ENCODE measurements at regions not wholly inside any gene's neighbourhood (a gene's known extent, or its start where the extent isn't known, plus 50 kb on each side); places are given as distances from the start of the nearest gene placed in this dataset.

GRCh38 chr3:147237991-147238390, 168.4 kb downstream of the ZIC4 start:
- ChIA-PET SMC1A (ENCODE audit: uncharacterized antibody, unreplicated experiment) (no interaction called here), CTCF (no interaction called here), POLR2A (no interaction called here), RAD21 (ENCODE audit: unreplicated experiment) (no interaction called here)
- FAIRE-seq = no peak
- WGBS (ENCODE audit: insufficient coverage, insufficient replicate concordance, low lambda C conversion rate, missing lambda C conversion rate) = 25% methylated on average over 4 of the region's 4 CpGs
- H3K4me3 ChIP-seq = no peak overlapping the region
- H3K4me2 ChIP-seq (ENCODE audit: control insufficient read depth, insufficient read depth) = no peak overlapping the region
- H3K9ac ChIP-seq (ENCODE audit: control insufficient read depth, insufficient read depth, low read length) = no peak overlapping the region
- no peaks in the 10 kb centered on the region for H4K20me1 ChIP-seq (ENCODE audit: control insufficient read depth, insufficient read depth)
- no peaks in the 10 kb centered on the region for H3K36me3 ChIP-seq (ENCODE audit: control insufficient read depth in 2 of 2, insufficient read depth in 2 of 2, low read length in 1 of 2)
- no peaks in the 10 kb centered on the region for H3K4me1 ChIP-seq (ENCODE audit: control insufficient read depth, insufficient read depth, low read length)
- H2AFZ ChIP-seq (ENCODE audit: control insufficient read depth, low read depth, low read length) = no peak overlapping the region
- no peak overlapping the region for H3K27ac ChIP-seq (ENCODE audit: control insufficient read depth, insufficient read depth)
- no TSS peak for BruUV-seq (replicated peaks)
- H3K79me2 ChIP-seq (ENCODE audit: control insufficient read depth, insufficient read depth, low read length) = no peaks in the 10 kb centered on the region
- in situ Hi-C loops (cut with MboI) (no loop called here), intact Hi-C loops (cut with micrococcal nuclease; ENCODE audit: unreplicated experiment) (no loop called here)
- DNase-seq (ENCODE audit: low read depth, low spot score) = no peak
- ATAC-seq = no peak
- H3K27me3 ChIP-seq (replicated peaks in 1 of 2; ENCODE audit: control insufficient read depth in 2 of 2, insufficient read depth in 2 of 2, low read length in 1 of 2) = no peaks in the 10 kb centered on the region
- TF ChIP-seq NR2C2 (IDR thresholded peaks at IDR 0.05; ENCODE audit: borderline replicate concordance, control insufficient read depth, insufficient read length, low read depth) = no peak
- TF ChIP-seq TAF1 (IDR thresholded peaks at IDR 0.05; ENCODE audit: borderline replicate concordance, low read depth, low read length) = no peak
- TF ChIP-seq MYB (IDR thresholded peaks at IDR 0.05; ENCODE audit: borderline replicate concordance, low read depth, low read length) = no peak
- TF ChIP-seq USF1 (IDR thresholded peaks at IDR 0.05; ENCODE audit: borderline replicate concordance, extremely low read length, insufficient read depth, low read depth, low read length) = no peak
- TF ChIP-seq RUNX3 (IDR thresholded peaks at IDR 0.05; ENCODE audit: low read length) = no peak
- TF ChIP-seq BMI1 (IDR thresholded peaks at IDR 0.05; ENCODE audit: borderline replicate concordance) = no peak
- no peak for TF ChIP-seq KAT2A (conservative IDR thresholded peaks at IDR 0.05; ENCODE audit: control insufficient read depth, low read depth, low read length)
- no peak for TF ChIP-seq IKZF1 (conservative IDR thresholded peaks at IDR 0.05)
- TF ChIP-seq CBFB (IDR thresholded peaks at IDR 0.05; ENCODE audit: low read depth) = no peak
- no peak for TF ChIP-seq SREBF1 (IDR thresholded peaks at IDR 0.05; ENCODE audit: low read length)
- no peak for TF ChIP-seq NFYB (IDR thresholded peaks at IDR 0.05; ENCODE audit: insufficient read depth, low read depth, low read length)
- no peak for TF ChIP-seq BCLAF1 (IDR thresholded peaks at IDR 0.05)
- no peak for TF ChIP-seq PML (IDR thresholded peaks at IDR 0.05; ENCODE audit: low read length)
- no peak for TF ChIP-seq ATF2 (IDR thresholded peaks at IDR 0.05; ENCODE audit: low read length)
- no peak for TF ChIP-seq PAX8 (IDR thresholded peaks at IDR 0.05)
- TF ChIP-seq RB1 (IDR thresholded peaks at IDR 0.05; ENCODE audit: borderline replicate concordance) = no peak
- no peak for TF ChIP-seq YBX1 (IDR thresholded peaks at IDR 0.05)
- TF ChIP-seq RCOR1 (conservative IDR thresholded peaks at IDR 0.05; ENCODE audit: low read depth, low read length) = no peak
- no peaks in the 10 kb centered on the region for H3K9me3 ChIP-seq (replicated peaks; ENCODE audit: control insufficient read depth, insufficient read depth, low read length)
